Ovary (tissue), 3 donors: ENCODE measurements at regions not wholly inside any gene's neighbourhood (a gene's known extent, or its start where the extent isn't known, plus 50 kb on each side); places are given as distances from the start of the nearest gene placed in this dataset.

Source experiments
- EP300 ChIP-seq: sonication (generic); formaldehyde crosslinking; IDR thresholded peaks from one replicate; pipeline ENCODE4 v1.6.1; 2017; ENCODE audit warnings: antibody characterized with exemption
- POLR2A ChIP-seq: fragments of 450-650 bp; IDR thresholded peaks from one replicate; pipeline ENCODE4 v1.6.1; 2017; ENCODE audit warnings: antibody characterized with exemption, mild to moderate bottlenecking, moderate library complexity
- TF ChIP-seq, protein P1 (sequence below), 3 donors: fragments of 450-650 bp in 2 of 3; fragments of 200-600 bp in 1 of 3; IDR thresholded peaks; one replicate each; pipeline versions ENCODE4 v1.5.1 to v1.8.0; 2016 to 2022; ENCODE audit warnings: antibody characterized with exemption in 3 of 3, mild to moderate bottlenecking in 1 of 3
- donor health status: DM: no; HTN: no; CAD: no.

GRCh38 chr14:51314321-51315015 is 74.4 kb downstream of the TMX1 start:
- TF ChIP-seq POLR2A (no peak), EP300 (no peak)
- TF ChIP-seq, protein P1, sequence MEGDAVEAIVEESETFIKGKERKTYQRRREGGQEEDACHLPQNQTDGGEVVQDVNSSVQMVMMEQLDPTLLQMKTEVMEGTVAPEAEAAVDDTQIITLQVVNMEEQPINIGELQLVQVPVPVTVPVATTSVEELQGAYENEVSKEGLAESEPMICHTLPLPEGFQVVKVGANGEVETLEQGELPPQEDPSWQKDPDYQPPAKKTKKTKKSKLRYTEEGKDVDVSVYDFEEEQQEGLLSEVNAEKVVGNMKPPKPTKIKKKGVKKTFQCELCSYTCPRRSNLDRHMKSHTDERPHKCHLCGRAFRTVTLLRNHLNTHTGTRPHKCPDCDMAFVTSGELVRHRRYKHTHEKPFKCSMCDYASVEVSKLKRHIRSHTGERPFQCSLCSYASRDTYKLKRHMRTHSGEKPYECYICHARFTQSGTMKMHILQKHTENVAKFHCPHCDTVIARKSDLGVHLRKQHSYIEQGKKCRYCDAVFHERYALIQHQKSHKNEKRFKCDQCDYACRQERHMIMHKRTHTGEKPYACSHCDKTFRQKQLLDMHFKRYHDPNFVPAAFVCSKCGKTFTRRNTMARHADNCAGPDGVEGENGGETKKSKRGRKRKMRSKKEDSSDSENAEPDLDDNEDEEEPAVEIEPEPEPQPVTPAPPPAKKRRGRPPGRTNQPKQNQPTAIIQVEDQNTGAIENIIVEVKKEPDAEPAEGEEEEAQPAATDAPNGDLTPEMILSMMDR (IDR thresholded peaks at IDR 0.05): no peak
